Karpas-422 (cell line): ENCODE measurements at regions not wholly inside any gene's neighbourhood (a gene's known extent, or its start where the extent isn't known, plus 50 kb on each side); places are given as distances from the start of the nearest gene placed in this dataset.
"Not testable (repeated sequence)": the region's sequence is repeated elsewhere in the genome, so short reads cannot be mapped to it uniquely, and the experiment has no call there.

ENCODE experiments used
- DNase-seq: peaks from one replicate; pipeline ENCODE4 v3.0.0-alpha.2; 2015
- H2AFZ ChIP-seq: fragments of 200-600 bp; sonication (generic); 2 replicates; pipeline ENCODE4 v1.6.1; 2014; ENCODE audit warnings: antibody characterized with exemption, low read length, mixed read lengths
- H3K27ac ChIP-seq: fragments of 200-600 bp; sonication (generic); 2 replicates; pipeline ENCODE4 v1.5.1; 2014; ENCODE audit warnings: mild to moderate bottlenecking, low read length, moderate library complexity
- H3K27me3 ChIP-seq: fragments of 200-600 bp; sonication (generic); 2 replicates; pipeline ENCODE4 v1.6.1; 2014; ENCODE audit warnings: low read length, mixed read lengths
- H3K36me3 ChIP-seq: fragments of 200-600 bp; sonication (generic); 2 replicates; pipeline ENCODE4 v1.6.1; 2014; ENCODE audit warnings: low read length, mixed read lengths; ENCODE audit not compliant: insufficient read depth
- H3K4me1 ChIP-seq: fragments of 200-600 bp; sonication (generic); 2 replicates; pipeline ENCODE4 v1.6.1; 2014; ENCODE audit warnings: mild to moderate bottlenecking, low read length, mixed read lengths
- H3K4me2 ChIP-seq: fragments of 200-600 bp; sonication (generic); 2 replicates; pipeline ENCODE4 v1.6.1; 2014; ENCODE audit warnings: low read length, low read depth, mild to moderate bottlenecking; ENCODE audit not compliant: poor library complexity, severe bottlenecking
- H3K4me3 ChIP-seq: fragments of 200-600 bp; sonication (generic); 2 replicates; pipeline ENCODE4 v1.5.1; 2014; ENCODE audit warnings: mild to moderate bottlenecking, antibody characterized with exemption, low read length, mixed read lengths
- H3K79me2 ChIP-seq: fragments of 200-600 bp; sonication (generic); 2 replicates; pipeline ENCODE4 v1.6.1; 2014; ENCODE audit warnings: mild to moderate bottlenecking, low read length, mixed read lengths
- H3K9ac ChIP-seq: fragments of 200-600 bp; sonication (generic); 2 replicates; pipeline ENCODE4 v1.6.0; 2014; ENCODE audit warnings: low read length
- H3K9me2 ChIP-seq: fragments of 200-600 bp; sonication (generic), shearing (Covaris generic); replicated peaks from 2 replicates; pipeline ENCODE4 v1.6.0; 2014; ENCODE audit warnings: mild to moderate bottlenecking, low read length, moderate library complexity; ENCODE audit not compliant: insufficient read depth
- H3K9me3 ChIP-seq: fragments of 300-700, 200-600 bp; sonication (generic); 2 replicates; pipeline ENCODE4 v1.6.1; 2014; ENCODE audit warnings: low read length, mixed read lengths
- H4K20me1 ChIP-seq: fragments of 200-600 bp; sonication (generic); 2 replicates; pipeline ENCODE4 v1.6.1; 2014; ENCODE audit warnings: mild to moderate bottlenecking, antibody characterized with exemption, low read length, low read depth; ENCODE audit not compliant: insufficient read depth

- no peaks in the 10 kb centered on the region for H3K27me3 ChIP-seq
- no peaks in the 10 kb centered on the region for H3K9me2 ChIP-seq
- no peak overlapping the region for H3K4me3 ChIP-seq
- no peak overlapping the region for H3K9ac ChIP-seq
- H3K4me2 ChIP-seq: no peak overlapping the region
- DNase-seq: no peak
- H4K20me1 ChIP-seq: no peaks in the 10 kb centered on the region
- no peaks in the 10 kb centered on the region for H3K79me2 ChIP-seq
- H3K4me1 ChIP-seq: no peaks in the 10 kb centered on the region
- no peak overlapping the region for H2AFZ ChIP-seq
- no peaks in the 10 kb centered on the region for H3K36me3 ChIP-seq
- H3K27ac ChIP-seq: no peak overlapping the region
- H3K9me3 ChIP-seq: no peaks in the 10 kb centered on the region
These were observed 119.4 kb upstream of the CXADR start for GRCh38 chr21:17393413-17393812.

GRCh38 chr21:17396948-17397347 is 115.9 kb upstream of the CXADR start:
- H4K20me1 ChIP-seq: no peaks in the 10 kb centered on the region
- no peaks in the 10 kb centered on the region for H3K9me2 ChIP-seq
- no peaks in the 10 kb centered on the region for H3K9me3 ChIP-seq
- H2AFZ ChIP-seq: no peak overlapping the region
- H3K9ac ChIP-seq: no peak overlapping the region
- H3K4me1 ChIP-seq: no peaks in the 10 kb centered on the region
- no peak overlapping the region for H3K4me2 ChIP-seq
- no peaks in the 10 kb centered on the region for H3K79me2 ChIP-seq
- H3K27ac ChIP-seq: no peak overlapping the region
- no peaks in the 10 kb centered on the region for H3K27me3 ChIP-seq
- no peak overlapping the region for H3K4me3 ChIP-seq
- H3K36me3 ChIP-seq: no peaks in the 10 kb centered on the region
- no peak for DNase-seq

DNA sequence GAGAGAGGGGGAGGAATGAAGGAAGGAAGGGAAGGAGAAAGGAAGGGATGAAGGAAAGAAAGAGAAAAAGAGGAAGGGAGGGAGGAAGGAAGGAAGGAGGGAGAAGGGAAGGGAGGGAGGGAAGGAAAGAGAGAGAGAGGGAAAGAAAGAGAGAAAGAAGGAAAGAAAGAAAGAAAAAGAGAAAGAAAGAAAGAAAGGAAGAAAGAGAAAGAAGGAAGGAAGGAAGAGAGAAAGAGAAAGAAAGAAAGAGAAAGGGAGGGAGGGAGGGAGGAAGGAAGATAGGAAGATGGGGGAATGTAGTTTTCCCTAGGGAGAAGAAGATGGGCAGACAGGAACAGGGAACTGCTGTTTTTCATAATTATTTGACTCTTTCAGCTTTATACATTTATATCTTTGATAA is 115.1 kb upstream of the CXADR start:
- H3K27ac ChIP-seq: no peak overlapping the region
- H3K9me3 ChIP-seq: no peaks in the 10 kb centered on the region
- no peak overlapping the region for H3K4me3 ChIP-seq
- no peak overlapping the region for H2AFZ ChIP-seq
- no peak overlapping the region for H3K4me2 ChIP-seq
- H3K36me3 ChIP-seq: no peaks in the 10 kb centered on the region
- DNase-seq: no peak
- H3K27me3 ChIP-seq: no peaks in the 10 kb centered on the region
- no peaks in the 10 kb centered on the region for H3K4me1 ChIP-seq
- H4K20me1 ChIP-seq: no peaks in the 10 kb centered on the region
- H3K9ac ChIP-seq: no peak overlapping the region
- H3K9me2 ChIP-seq: no peaks in the 10 kb centered on the region
- no peaks in the 10 kb centered on the region for H3K79me2 ChIP-seq

DNA sequence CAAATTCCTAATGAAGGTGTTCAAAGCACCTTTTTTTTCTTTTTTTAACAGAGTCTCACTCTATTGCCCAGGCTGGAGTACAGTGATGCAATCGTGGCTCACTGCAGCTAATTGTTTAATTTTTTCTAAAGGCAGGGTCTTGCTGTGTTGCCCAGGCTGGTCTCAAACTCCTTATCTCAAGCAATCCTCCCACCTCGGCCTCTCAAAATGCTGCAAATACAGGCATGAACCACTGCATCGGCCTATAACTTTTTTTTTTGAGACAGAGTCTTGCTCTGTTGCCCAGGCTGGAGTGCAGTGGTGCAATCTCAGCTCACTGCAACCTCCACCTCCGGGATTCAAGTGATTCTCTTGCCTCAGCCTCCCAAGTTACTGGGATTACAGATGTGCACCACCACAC is 113.9 kb upstream of the CXADR start:
- H3K79me2 ChIP-seq, H4K20me1 ChIP-seq, H3K36me3 ChIP-seq, DNase-seq, H3K27ac ChIP-seq, H2AFZ ChIP-seq, H3K4me1 ChIP-seq, H3K4me2 ChIP-seq, H3K4me3 ChIP-seq, H3K9me3 ChIP-seq, H3K9me2 ChIP-seq, H3K27me3 ChIP-seq, H3K9ac ChIP-seq: not testable (repeated sequence)

- Histone ChIP-seq H3K79me2 (no peaks in the 10 kb centered on the region), H3K36me3 (no peaks in the 10 kb centered on the region), H3K9ac (no peak overlapping the region), H3K9me3 (no peaks in the 10 kb centered on the region), H3K27ac (no peak overlapping the region), H3K4me2 (no peak overlapping the region), H4K20me1 (no peaks in the 10 kb centered on the region), H3K9me2 (no peaks in the 10 kb centered on the region), H2AFZ (no peak overlapping the region), H3K4me1 (no peaks in the 10 kb centered on the region), H3K27me3 (no peaks in the 10 kb centered on the region), H3K4me3 (no peak overlapping the region)
- DNase-seq: no peak
These were observed 109.9 kb upstream of the CXADR start for GRCh38 chr21:17402937-17403336.

DNA sequence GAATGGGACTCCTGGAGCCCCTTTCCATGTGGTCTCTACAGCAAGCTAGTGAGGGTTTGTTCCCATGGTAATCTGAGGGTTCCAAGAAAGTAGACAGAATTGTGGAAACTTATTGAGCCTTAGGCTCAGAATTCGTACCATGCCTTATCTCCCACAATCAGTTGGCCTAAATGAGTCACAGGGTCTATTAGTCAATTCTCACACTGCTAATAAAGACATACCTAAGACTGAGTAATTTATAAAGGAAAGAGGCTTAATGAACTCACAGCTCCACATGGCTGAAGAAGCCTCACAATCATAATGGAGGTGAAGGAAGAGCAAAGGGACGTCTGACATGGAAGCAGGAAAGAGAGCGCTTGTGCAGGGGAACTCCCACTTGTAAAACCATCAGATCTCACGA is 106.6 kb upstream of the CXADR start:
- DNase-seq: no peak
- H3K9me3 ChIP-seq: no peaks in the 10 kb centered on the region
- no peak overlapping the region for H3K9ac ChIP-seq
- H3K79me2 ChIP-seq: no peaks in the 10 kb centered on the region
- H2AFZ ChIP-seq: no peak overlapping the region
- H3K4me1 ChIP-seq: no peaks in the 10 kb centered on the region
- H3K9me2 ChIP-seq: no peaks in the 10 kb centered on the region
- H3K4me2 ChIP-seq: no peak overlapping the region
- H3K36me3 ChIP-seq: no peaks in the 10 kb centered on the region
- no peaks in the 10 kb centered on the region for H3K27me3 ChIP-seq
- no peak overlapping the region for H3K27ac ChIP-seq
- no peak overlapping the region for H3K4me3 ChIP-seq
- no peaks in the 10 kb centered on the region for H4K20me1 ChIP-seq

DNA sequence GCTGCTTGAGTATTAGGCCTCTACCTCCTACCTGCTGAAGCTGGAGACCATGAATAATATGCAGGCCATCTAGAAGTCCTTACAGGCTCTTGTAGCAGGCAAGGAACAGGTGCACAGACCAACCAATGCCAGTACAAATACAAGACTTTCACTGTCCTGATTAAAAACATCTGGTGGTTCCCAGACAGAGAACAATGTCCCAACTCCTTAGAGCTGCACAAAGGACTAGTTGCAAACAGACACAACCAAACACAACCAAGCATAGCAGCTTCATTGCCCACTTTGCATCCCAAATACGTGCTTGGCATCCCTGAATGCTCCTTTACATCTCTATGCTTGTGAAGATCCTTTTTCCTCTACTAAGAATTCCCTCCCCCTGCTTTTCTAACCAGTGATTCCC is 98.1 kb upstream of the CXADR start:
- H3K27me3 ChIP-seq: no peaks in the 10 kb centered on the region
- no peak for DNase-seq
- H3K79me2 ChIP-seq: no peaks in the 10 kb centered on the region
- no peaks in the 10 kb centered on the region for H3K4me1 ChIP-seq
- no peaks in the 10 kb centered on the region for H4K20me1 ChIP-seq
- no peak overlapping the region for H2AFZ ChIP-seq
- H3K4me2 ChIP-seq: no peak overlapping the region
- no peaks in the 10 kb centered on the region for H3K9me3 ChIP-seq
- no peak overlapping the region for H3K4me3 ChIP-seq
- no peaks in the 10 kb centered on the region for H3K36me3 ChIP-seq
- no peaks in the 10 kb centered on the region for H3K9me2 ChIP-seq
- H3K27ac ChIP-seq: no peak overlapping the region
- no peak overlapping the region for H3K9ac ChIP-seq

DNA sequence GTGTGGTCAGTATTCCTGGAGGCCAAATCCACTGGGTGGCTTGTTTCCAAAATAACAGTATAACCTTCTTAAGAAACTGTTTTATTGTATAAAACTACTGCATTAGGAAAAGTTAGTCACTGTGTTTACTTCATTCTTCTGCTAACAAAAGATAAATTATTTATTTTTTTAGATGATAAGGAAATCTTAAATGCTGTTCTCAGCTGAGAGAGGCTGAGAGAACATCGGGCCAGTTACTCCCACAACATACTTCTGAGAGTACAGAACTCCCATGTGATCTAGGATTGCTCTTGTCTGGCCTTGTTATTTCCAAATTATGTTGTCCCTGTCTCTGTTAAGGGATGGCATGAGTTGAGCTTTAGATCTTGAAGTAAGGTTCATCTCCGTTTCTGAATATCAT is 96.7 kb upstream of the CXADR start:
- DNase-seq: no peak
- Histone ChIP-seq H3K27me3 (no peaks in the 10 kb centered on the region), H3K4me2 (no peak overlapping the region), H4K20me1 (no peaks in the 10 kb centered on the region), H3K36me3 (no peaks in the 10 kb centered on the region), H3K79me2 (no peaks in the 10 kb centered on the region), H3K4me3 (no peak overlapping the region), H3K9me3 (no peaks in the 10 kb centered on the region), H3K9ac (no peak overlapping the region), H3K4me1 (no peaks in the 10 kb centered on the region), H3K9me2 (no peaks in the 10 kb centered on the region), H3K27ac (no peak overlapping the region), H2AFZ (no peak overlapping the region)

GRCh38 chr21:17422931-17423330 is 89.9 kb upstream of the CXADR start:
- Histone ChIP-seq H3K9me2 (no peaks in the 10 kb centered on the region), H3K36me3 (no peaks in the 10 kb centered on the region), H4K20me1 (no peaks in the 10 kb centered on the region), H3K27me3 (0 out of 2 replicates have a peak, but pooled peaks cover 3% of the 10 kb centered on the region), H3K27ac (no peak overlapping the region), H3K4me1 (peaks cover 11% of the 10 kb centered on the region), H3K4me3 (no peak overlapping the region), H3K9ac (no peak overlapping the region), H2AFZ (no peak overlapping the region), H3K79me2 (no peaks in the 10 kb centered on the region), H3K9me3 (no peaks in the 10 kb centered on the region), H3K4me2 (no peak overlapping the region)
- DNase-seq: no peak
